GM18498 (cell line): ENCODE measurements at regions not wholly inside any gene's neighbourhood (a gene's known extent, or its start where the extent isn't known, plus 50 kb on each side); places are given as distances from the start of the nearest gene placed in this dataset.

Experiments
- ATAC-seq: cut with Tn5 transposase; IDR thresholded peaks from one replicate; pipeline ENCODE4 v1.9.1; 2021; ENCODE audit warnings: mild to moderate bottlenecking, moderate library complexity; ENCODE audit not compliant: unreplicated experiment

DNA sequence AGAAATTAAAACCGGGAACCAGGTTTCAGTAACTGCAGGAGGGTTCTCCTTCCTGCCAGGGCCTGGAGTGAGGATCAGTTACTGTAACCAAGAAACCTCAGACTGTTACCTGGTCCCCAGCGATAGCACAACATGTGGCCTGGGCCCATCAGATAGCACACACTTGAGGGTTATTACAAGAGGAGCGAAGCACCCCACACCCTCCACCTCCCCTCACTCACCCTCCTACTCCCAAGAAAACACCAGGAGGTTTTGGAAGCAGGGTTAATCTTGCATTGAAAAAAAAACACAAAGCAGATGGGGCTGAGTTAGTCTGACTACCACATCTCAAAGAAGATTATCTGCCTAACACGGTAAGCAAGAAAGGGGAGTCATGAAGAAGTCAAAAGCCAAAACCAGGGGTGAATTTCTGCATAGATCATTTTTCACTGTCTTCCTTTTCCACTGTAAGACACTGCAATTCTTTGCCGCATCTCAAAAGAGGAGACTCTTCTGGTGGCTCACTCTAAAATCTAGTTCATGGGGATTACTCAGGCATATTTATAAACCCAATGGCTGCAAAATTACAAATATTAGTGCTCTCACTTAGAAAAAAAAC, 75.9 kb upstream of the DOCK9 start:
- no peak for ATAC-seq

GRCh38 chr13:99055281-99055680, 77.4 kb upstream of the DOCK9 start:
- ATAC-seq: no peak

DNA sequence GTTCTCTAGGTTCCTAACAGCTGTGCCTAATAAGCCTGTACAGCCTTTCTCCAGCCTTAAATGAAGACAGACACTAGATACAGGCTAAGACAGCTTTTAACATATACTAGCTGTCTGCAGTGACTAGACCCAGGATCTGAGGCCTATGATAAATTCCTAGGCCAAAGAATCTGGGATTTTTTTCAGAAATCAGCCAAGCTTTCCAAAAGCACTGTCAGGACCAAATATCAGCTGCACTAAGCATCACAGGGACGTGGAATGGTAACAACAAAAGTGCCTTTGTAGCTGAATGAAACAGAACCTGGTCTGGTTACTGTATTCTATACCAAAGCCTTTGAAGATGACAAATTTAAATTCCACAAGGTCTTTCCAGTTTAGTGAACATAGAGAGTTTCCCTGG, 77.9 kb upstream of the DOCK9 start:
- no peak for ATAC-seq

DNA sequence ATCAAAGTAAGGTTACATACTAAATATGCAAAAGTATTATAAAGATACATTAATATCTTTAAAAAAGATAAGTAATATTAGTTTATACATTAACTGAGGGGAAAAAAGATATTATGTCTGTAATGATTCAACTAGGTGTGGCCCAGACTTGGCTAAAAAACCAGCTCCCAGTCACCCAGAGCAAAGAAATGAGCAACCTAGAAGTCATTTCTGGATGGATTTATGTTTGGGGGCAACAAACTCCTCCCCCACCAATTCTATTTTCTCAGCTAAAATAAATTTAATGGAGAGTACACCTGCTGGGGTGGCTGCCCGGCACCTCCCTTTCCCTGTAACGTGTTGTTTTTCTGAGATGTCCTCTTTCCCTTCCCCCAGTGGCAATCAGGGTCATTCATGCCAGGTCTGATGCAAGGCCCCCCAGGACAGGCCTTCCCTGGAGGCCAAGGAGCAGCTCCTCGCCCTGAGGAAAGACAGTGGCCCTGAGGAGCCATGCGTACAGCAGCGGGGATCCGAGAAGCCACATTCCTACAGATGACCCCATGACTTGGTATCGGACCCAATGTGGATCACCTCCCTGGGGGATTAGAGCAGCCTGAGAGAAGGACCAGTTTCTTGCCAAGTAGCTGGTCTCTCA, 78.6 kb upstream of the DOCK9 start:
- ATAC-seq: no peak

GRCh38 chr13:99057310-99057975, 79.6 kb upstream of the DOCK9 start:
- no peak for ATAC-seq

- no peak for ATAC-seq
These were observed 80.9 kb upstream of the DOCK9 start for GRCh38 chr13:99058527-99059495.

- no peak for ATAC-seq
These were observed 81.7 kb upstream of the DOCK9 start for GRCh38 chr13:99059498-99060075.

DNA sequence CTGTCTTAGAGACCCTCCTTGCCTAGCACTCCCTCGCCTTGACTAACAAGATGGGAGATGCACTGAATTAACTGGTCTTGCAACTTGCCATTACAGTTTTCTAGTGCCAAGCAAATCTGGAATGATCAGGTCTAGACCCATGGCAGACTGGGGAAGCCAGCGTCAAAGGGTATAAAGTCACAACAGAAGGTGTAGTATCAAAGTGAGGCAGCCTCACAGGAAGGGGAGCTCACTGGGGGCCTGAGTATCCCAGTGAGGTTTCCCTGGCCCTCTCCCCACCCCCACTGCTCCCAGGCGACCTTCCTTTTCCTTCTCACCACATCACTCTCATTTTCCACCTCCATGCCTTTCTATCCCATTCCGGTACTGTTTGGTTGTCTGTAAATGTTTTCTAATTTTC, 83.5 kb upstream of the DOCK9 start:
- no peak for ATAC-seq

DNA sequence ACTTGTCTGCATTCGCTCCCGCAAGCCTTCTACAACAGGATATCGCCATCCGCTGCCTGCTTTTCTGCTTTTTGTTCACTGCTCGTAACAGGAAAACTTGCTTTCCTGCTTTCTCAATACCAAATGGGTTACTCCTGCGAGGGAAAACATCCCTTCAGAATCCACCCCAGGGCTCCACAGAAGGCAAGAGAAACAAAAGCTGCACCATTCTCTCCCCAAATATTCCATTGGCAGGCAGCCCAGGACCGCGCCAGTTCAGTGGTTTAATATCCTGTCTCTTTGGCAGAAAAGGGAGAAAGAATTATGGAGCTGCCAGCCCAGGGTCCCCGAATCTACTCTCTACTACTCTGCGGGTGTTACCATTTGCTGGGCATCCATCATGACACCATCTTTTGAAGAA, 84.7 kb upstream of the DOCK9 start:
- ATAC-seq: no peak

- ATAC-seq: no peak
These were observed 85.3 kb upstream of the DOCK9 start for GRCh38 chr13:99063178-99063577.

DNA sequence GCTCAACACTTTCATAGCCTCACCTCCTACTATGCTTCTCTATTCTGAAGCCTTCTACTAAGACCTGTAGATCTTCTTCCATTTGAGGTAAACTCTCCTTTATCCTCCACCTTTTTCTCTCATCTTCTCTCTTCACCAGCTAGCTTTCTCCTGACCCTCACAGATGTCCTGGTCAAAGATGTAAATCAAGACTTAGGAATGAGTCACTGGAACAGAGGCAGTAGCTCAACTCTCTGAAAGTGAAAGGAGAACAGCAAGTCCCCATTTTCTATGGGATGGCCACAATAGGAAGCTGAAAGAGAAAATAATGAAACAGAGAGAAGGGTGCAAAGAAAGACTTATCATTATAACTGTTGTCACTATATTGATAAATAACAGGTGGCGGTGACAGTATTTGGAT, 86.1 kb upstream of the DOCK9 start:
- ATAC-seq: peak; percentile 54

DNA sequence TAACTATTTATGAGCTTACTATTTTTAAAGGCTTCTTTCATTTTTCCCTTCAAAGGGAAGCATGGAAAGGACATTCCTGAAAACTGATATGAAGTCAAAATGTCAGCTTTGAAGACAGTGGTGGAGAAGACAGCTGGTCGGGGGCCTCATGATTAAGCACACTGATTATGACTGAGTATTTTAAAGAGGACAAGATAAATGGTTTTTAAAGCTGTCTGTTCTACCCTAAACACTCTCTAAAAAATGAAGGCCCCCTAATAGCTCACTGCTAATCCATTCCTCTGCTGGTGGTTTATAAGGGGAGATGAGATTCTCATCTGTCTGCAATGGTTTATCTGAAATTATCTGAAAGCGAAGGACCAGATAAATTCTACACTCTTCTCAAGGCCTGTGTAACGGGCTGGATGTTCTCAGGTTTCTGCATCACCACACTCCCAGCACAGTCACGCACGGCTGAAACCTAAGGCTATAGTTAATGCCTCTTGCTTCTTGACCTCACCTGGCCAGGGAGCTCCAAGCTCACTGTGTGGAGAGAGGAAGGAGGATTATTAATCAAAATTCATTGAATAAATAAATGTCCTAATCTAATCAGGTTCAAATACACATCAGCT, 86.9 kb upstream of the DOCK9 start:
- ATAC-seq: no peak

DNA sequence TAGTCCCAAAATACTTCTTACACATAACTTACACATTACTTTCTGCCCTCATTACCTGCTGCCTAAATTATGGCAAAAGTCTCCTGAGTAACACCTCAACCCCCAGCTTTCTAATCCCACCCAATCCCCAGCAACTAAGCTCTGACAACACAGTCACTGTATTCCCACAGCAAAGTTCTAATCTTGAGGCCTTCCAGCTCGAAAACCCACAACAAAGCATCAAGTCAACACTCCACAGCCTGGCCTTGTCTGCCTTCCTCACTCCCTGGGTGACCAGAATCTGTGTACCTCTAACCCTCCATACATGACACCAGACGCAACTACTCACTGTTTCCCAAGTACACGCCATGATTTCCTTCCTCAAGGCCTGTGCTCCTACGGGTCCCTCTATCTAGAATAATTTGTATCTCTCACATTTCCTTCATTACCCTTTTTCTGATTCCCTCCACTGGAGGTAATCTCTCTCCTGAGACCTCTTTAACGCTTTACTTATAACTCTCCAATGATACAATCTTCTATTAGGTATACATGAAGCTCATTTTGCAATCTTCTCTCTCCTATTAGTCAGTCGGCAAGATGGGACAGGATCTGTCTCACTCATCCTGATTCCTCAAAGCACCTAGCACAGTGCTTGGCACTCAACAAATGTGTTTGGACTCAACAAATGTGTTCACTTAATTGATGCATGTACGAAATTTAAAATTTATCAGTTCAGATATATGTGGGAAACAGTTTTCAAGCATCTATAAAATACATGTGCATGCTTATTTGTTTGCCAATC, 87.6 kb upstream of the DOCK9 start:
- ATAC-seq: no peak

DNA sequence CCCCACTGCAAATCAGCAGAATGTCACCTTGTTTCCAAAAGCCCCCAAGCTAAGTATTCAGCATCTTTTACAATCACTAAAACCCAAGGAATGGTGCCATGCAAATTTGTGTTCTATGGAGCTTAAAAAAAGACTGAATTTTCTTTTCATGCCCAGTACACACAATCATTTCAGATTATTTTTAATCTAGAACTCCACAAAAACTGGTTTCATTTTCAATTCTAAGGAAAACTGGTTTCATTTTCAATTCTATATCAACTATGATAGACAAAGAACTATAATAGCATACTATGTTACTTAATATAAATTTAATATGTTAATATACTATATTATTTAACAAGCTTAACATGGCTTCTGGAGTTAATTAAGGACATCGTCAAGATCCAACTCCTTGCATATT, 88.4 kb upstream of the DOCK9 start:
- no peak for ATAC-seq

- no peak for ATAC-seq
These were observed 89.5 kb upstream of the DOCK9 start for GRCh38 chr13:99067159-99067985.

GRCh38 chr13:99071211-99071610, 93.3 kb upstream of the DOCK9 start:
- no peak for ATAC-seq

DNA sequence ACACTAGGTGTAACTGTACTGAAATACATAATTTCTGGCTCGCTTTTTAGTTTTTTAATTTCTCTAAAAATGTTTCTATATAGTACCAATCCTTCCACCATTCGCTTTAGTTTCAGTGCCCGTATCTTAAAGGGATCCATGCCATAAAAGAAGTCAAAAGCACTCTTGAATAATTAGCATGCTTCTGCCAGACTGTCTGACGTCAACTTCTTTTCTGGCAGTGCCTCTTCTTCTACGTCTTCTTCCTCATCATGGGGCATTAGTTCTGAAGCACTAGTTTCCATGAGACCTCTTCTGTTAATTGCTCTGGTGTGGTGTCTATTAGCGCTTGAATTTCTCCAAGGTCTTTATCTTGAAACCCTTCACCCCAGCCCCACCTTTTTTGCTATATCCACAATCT, 93.8 kb upstream of the DOCK9 start:
- no peak for ATAC-seq

DNA sequence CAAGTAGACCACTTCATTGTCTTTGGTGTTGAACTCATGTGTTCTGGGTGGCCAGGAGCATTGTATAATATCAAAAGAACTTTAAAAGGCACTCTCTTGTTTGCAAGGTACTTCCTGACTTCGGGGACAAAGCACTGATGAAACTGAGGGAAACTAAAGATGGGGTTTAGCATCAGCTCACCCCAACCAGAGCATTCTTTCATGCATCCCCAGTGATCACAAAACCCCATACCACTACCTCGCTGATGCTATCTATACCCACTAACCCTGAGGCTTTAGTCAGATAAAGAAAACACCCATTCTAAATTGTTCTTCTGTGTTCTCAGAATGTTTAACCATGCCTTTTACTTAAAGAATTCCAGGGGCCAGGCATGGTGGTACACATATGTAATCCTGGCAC, 94.5 kb upstream of the DOCK9 start:
- ATAC-seq: no peak

DNA sequence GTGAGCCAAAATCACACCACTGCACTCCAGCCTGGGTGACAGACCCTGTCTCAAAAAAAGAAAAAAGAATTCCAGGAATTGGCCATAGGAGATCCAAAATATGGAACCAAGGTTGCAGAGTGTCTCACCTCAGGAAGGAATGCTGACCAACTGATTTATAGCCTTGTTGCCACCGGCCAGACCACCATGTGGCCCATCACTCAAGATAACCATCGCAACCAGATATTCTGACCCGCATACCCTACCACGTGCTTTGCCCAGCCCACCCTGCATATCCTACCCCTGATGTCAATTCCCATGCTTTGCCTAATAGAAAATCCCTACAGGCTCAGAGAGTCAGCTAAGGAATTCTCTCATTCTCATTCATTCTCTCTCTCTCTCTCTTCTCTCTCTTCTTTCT, 95.1 kb upstream of the DOCK9 start:
- ATAC-seq: no peak
